Epithelial cell of proximal tubule (primary cell): ENCODE measurements at regions not wholly inside any gene's neighbourhood (a gene's known extent, or its start where the extent isn't known, plus 50 kb on each side); places are given as distances from the start of the nearest gene placed in this dataset.

Experiments used
- DNase-seq: peaks from one replicate; pipeline ENCODE4 v3.0.0-alpha.2; 2011; ENCODE audit warnings: low read depth
- H3K4me3 ChIP-seq: 2 replicates; pipeline ENCODE4 v1.5.1; 2011; ENCODE audit warnings: low read depth, mild to moderate bottlenecking, low read length
- CTCF ChIP-seq: conservative IDR thresholded peaks from 2 replicates; pipeline ENCODE4 v1.5.1; 2012; ENCODE audit warnings: low read depth, mild to moderate bottlenecking, low read length

DNA sequence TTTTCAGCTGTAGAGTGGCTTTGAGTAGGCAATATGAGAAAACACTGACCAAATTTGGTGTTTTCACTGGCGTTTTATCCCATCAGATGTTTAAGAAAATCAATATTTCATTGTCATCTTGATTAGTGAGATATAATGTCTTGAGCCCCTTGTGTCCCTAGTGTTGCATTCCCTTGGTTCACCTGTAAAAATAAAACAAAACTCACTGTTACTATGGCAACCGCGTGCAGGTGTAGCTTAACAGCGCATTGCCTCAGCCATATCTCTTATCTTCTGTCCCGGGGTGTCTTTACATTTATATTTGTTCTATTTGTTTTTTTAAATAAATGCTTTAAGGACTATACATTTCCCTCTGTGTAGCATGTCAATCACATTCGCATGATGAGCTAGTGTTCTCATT is 551.6 kb downstream of the ZIC1 start:
- TF ChIP-seq CTCF, result no peak
- DNase-seq, result no peak
- H3K4me3 ChIP-seq, result no peak overlapping the region

DNA sequence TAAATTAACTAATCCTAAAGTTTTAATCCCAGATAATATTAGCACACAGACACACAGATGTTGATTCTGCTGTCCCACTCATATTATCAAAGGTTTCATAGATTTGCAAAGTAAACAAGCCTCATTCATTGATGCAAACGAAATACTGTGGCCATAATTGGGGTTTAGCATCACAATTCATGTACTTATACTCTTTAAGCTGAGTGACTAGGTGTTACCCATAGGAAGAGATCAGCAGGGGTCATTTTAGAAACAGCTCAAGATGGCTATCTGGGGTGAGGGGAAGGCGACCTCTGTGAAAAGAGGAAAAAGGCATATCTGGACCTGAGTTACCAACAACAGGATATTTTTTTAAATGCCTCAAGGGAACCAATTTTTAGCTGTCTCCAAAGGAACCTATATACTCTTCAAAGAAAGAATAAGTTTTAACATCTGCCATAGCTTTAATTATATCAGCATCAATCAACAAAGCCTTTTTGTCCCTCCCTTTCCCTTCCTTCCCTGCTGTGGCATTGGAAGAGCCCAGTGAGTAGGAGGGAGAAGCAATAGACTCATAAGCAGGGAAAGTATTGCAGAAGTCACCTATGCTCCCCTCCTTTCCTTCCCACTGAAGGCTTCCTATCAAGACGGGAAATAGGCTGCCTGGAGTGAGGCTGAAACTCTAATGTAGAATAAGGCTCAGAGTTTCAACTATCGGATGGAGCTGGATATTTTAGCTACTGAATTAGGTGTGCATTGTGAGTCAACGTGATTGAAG is 553.4 kb downstream of the ZIC1 start:
- DNase-seq, result no peak
- no peak for TF ChIP-seq CTCF
- no peak overlapping the region for H3K4me3 ChIP-seq

DNA sequence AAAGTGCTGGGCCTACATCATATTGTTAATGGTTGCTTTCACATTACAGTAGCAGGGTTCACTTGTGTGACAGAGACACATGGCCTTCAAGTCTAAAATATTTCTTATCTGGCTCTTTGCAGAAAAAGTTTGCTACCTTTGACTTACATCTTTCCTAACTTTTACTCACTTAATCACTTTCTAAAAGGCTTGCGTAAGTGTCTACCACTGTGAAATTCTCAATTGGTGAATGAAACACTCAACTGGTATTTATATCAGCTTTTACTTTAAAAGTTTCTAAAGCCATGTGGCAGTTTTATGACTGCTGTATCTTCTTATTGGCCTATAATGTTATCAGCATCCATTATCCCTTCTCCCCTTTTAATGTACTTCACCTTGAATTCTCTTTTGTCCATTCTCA is 554.5 kb downstream of the ZIC1 start:
- no peak for DNase-seq
- no peak overlapping the region for H3K4me3 ChIP-seq
- no peak for TF ChIP-seq CTCF

DNA sequence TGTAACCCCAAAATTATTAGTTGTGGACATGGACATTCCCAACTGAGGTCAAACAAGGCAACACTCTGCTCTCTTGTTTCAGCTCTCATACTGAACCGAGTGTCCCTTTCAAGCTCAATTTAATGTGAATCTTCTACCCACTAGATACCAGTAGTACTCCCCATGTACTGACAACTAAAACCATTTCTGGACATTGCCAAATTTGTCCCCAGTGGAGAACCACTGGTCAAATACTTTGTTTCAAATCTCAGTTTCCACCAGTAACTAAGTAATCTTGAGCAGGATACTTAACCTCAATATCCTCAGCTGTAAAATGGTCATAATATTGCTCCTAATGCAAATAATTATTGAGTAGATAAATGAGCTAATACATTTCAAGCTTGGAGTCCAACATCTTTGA is 566.0 kb downstream of the ZIC1 start:
- no peak for TF ChIP-seq CTCF
- no peak for DNase-seq

GRCh38 chr3:147977001-147977400 is 567.8 kb downstream of the ZIC1 start:
- no peak for DNase-seq
- TF ChIP-seq CTCF, result no peak
- no peak overlapping the region for H3K4me3 ChIP-seq

More for the DNA sequence above, 566.0 kb downstream of the ZIC1 start:
- no peak overlapping the region for H3K4me3 ChIP-seq

DNA sequence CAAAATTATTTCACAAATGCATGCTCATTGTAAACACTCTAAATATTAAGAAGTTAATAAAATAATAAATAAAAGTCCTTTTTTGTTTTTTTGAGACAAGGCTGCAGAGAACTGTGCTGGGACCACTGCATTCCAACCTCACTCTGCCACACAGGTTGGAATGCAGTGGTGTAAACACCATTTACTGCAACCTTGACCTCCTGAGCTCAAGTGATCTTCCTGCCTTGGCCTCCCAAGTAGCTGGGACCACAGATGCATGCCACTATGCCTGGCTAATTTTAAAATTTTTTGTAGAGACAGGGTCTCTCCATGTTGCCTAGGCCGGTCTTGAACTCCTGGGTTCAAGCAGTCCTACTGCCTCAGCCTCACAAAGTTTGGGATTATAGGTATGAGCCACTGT is 578.4 kb downstream of the ZIC1 start:
- H3K4me3 ChIP-seq, result no peak overlapping the region
- TF ChIP-seq CTCF, result no peak
- no peak for DNase-seq

- TF ChIP-seq CTCF, result no peak
- H3K4me3 ChIP-seq, result no peak overlapping the region
- DNase-seq, result no peak
Measured at GRCh38 chr3:147989344-147989743, 580.2 kb downstream of the ZIC1 start.
